Gastroesophageal sphincter (tissue), 3 donors: ENCODE measurements at regions not wholly inside any gene's neighbourhood (a gene's known extent, or its start where the extent isn't known, plus 50 kb on each side); places are given as distances from the start of the nearest gene placed in this dataset.

Experiments
- EP300 ChIP-seq: sonication (generic); formaldehyde crosslinking; IDR thresholded peaks from one replicate; pipeline ENCODE4 v1.6.1; 2017; ENCODE audit warnings: antibody characterized with exemption, mild to moderate bottlenecking
- POLR2A ChIP-seq, 2 donors: fragments of 450-650 bp; IDR thresholded peaks; one replicate each; pipeline ENCODE4 v1.6.1; 2017; ENCODE audit warnings: antibody characterized with exemption in 2 of 2, mild to moderate bottlenecking in 2 of 2, moderate library complexity in 1 of 2
- POLR2AphosphoS5 ChIP-seq: sonication (generic); formaldehyde crosslinking; IDR thresholded peaks from one replicate; pipeline ENCODE4 v1.6.1; 2017; ENCODE audit warnings: antibody characterized with exemption
- TF ChIP-seq, protein P1 (sequence below), 4 experiments: fragments of 200-600 bp in 2 of 4; fragments of 450-650 bp in 2 of 4; sonication (generic) in 1 of 4; IDR thresholded peaks; one replicate each; pipeline ENCODE4 v1.5.1; 2017 to 2019; ENCODE audit warnings: antibody characterized with exemption in 4 of 4, mild to moderate bottlenecking in 2 of 4, moderate library complexity in 2 of 4

DNA sequence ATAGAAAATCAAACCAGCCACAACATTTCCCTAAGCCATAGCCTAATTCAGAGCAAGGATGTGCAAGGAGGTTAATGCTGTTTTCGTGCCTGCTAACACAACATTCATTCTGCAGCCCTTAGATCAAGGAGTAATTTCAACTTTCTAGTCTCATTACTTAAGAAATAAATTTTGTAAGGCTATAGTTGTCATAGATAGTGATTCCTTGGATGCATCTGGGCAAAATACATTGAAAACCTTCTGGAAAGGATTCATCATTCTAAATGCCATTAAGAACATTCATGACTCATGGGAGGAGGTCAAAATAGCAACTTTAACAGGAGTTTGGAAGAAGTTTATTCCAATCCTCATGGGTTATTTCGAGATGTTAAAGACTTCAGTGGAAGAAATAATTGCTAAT, 283.2 kb downstream of the RPAP3 start:
- TF ChIP-seq, protein P1, sequence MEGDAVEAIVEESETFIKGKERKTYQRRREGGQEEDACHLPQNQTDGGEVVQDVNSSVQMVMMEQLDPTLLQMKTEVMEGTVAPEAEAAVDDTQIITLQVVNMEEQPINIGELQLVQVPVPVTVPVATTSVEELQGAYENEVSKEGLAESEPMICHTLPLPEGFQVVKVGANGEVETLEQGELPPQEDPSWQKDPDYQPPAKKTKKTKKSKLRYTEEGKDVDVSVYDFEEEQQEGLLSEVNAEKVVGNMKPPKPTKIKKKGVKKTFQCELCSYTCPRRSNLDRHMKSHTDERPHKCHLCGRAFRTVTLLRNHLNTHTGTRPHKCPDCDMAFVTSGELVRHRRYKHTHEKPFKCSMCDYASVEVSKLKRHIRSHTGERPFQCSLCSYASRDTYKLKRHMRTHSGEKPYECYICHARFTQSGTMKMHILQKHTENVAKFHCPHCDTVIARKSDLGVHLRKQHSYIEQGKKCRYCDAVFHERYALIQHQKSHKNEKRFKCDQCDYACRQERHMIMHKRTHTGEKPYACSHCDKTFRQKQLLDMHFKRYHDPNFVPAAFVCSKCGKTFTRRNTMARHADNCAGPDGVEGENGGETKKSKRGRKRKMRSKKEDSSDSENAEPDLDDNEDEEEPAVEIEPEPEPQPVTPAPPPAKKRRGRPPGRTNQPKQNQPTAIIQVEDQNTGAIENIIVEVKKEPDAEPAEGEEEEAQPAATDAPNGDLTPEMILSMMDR (IDR thresholded peaks at IDR 0.05) = no peak
- TF ChIP-seq POLR2A (IDR thresholded peaks at IDR 0.05) (no peak), POLR2AphosphoS5 (no peak), EP300 (no peak)
